H9 (cell line): ENCODE measurements at regions not wholly inside any gene's neighbourhood (a gene's known extent, or its start where the extent isn't known, plus 50 kb on each side); places are given as distances from the start of the nearest gene placed in this dataset.

Experiments
- DNase-seq: peaks from one replicate; pipeline ENCODE4 v3.0.0-alpha.2; 2017
- H2AFZ ChIP-seq: one replicate; pipeline ENCODE4 v1.6.1; 2013; ENCODE audit warnings: mild to moderate bottlenecking, low read length, control low read depth, moderate library complexity
- H2AK5ac ChIP-seq: 2 replicates; pipeline ENCODE4 v1.6.1; 2013; ENCODE audit warnings: low read length, control low read depth, mixed read lengths; ENCODE audit not compliant: insufficient read length
- H2BK120ac ChIP-seq: one replicate; pipeline ENCODE4 v1.6.1; 2013; ENCODE audit warnings: low read depth, mild to moderate bottlenecking, low read length, control low read depth, inconsistent platforms; ENCODE audit not compliant: poor library complexity, severe bottlenecking
- H2BK12ac ChIP-seq: 2 replicates; pipeline ENCODE4 v1.6.1; 2013; ENCODE audit warnings: low read length, control low read depth, mixed read lengths, low read depth; ENCODE audit not compliant: insufficient read length
- H2BK15ac ChIP-seq: 2 replicates; pipeline ENCODE4 v1.6.1; 2013; ENCODE audit warnings: low read depth, low read length, control low read depth
- H2BK20ac ChIP-seq: one replicate; pipeline ENCODE4 v1.6.1; 2013; ENCODE audit warnings: low read depth, mild to moderate bottlenecking, low read length, control low read depth, inconsistent platforms; ENCODE audit not compliant: poor library complexity, severe bottlenecking
- H2BK5ac ChIP-seq: 2 replicates; pipeline ENCODE4 v1.6.1; 2013; ENCODE audit warnings: low read length, control low read depth, mixed read lengths; ENCODE audit not compliant: insufficient read length
- H3K14ac ChIP-seq: 2 replicates; pipeline ENCODE4 v1.6.1; 2013; ENCODE audit warnings: low read length, control low read depth; ENCODE audit not compliant: insufficient read depth
- H3K18ac ChIP-seq: 2 replicates; pipeline ENCODE4 v1.6.1; 2013; ENCODE audit warnings: low read depth, mild to moderate bottlenecking, mixed read lengths, low read length, control low read depth; ENCODE audit not compliant: insufficient read length
- H3K23ac ChIP-seq: 2 replicates; pipeline ENCODE4 v1.6.1; 2013; ENCODE audit warnings: low read length, control low read depth, mixed read lengths, low read depth; ENCODE audit not compliant: insufficient read length
- H3K23me2 ChIP-seq: 2 replicates; pipeline ENCODE4 v1.6.1; 2013; ENCODE audit warnings: low read depth, mild to moderate bottlenecking, mixed read lengths, low read length, control low read depth; ENCODE audit not compliant: insufficient read length, poor library complexity, severe bottlenecking
- H3K27ac ChIP-seq: 2 replicates; pipeline ENCODE4 v1.5.1; 2013; ENCODE audit warnings: low read length, control low read depth, mixed read lengths, low read depth; ENCODE audit not compliant: insufficient read length
- H3K27me3 ChIP-seq: 2 replicates; pipeline ENCODE4 v1.6.1; 2013; ENCODE audit warnings: low read length, control low read depth, inconsistent platforms; ENCODE audit not compliant: insufficient read depth
- H3K4ac ChIP-seq: 2 replicates; pipeline ENCODE4 v1.6.1; 2013; ENCODE audit warnings: low read depth, mild to moderate bottlenecking, control low read depth, inconsistent platforms, low read length, moderate library complexity
- H3K4me1 ChIP-seq: 2 replicates; pipeline ENCODE4 v1.6.1; 2013; ENCODE audit warnings: low read length, control low read depth, inconsistent platforms; ENCODE audit not compliant: insufficient read depth
- H3K4me2 ChIP-seq: 2 replicates; pipeline ENCODE4 v1.6.1; 2013; ENCODE audit warnings: low read length, control low read depth, mixed read lengths; ENCODE audit not compliant: insufficient read length, insufficient read depth
- H3K56ac ChIP-seq: 2 replicates; pipeline ENCODE4 v1.6.1; 2013; ENCODE audit warnings: low read depth, mild to moderate bottlenecking, mixed read lengths, low read length, control low read depth; ENCODE audit not compliant: insufficient read length
- H3K79me1 ChIP-seq: 2 replicates; pipeline ENCODE4 v1.6.1; 2013; ENCODE audit warnings: low read depth, mild to moderate bottlenecking, moderate library complexity, low read length, control low read depth, inconsistent platforms; ENCODE audit not compliant: insufficient read depth, poor library complexity, severe bottlenecking
- H3K79me2 ChIP-seq: 2 replicates; pipeline ENCODE4 v1.6.1; 2013; ENCODE audit warnings: low read length, control low read depth, inconsistent platforms; ENCODE audit not compliant: insufficient read depth
- H3K9ac ChIP-seq: 2 replicates; pipeline ENCODE4 v1.6.1; 2013; ENCODE audit warnings: low read length, control low read depth, mixed read lengths; ENCODE audit not compliant: insufficient read length; ENCODE audit errors: extremely low read depth
- H3K9me3 ChIP-seq: one replicate; pipeline ENCODE4 v1.6.1; 2013; ENCODE audit warnings: low read depth, low read length, inconsistent platforms; ENCODE audit not compliant: control insufficient read depth
- H3T11ph ChIP-seq: one replicate; pipeline ENCODE4 v1.6.1; 2013; ENCODE audit warnings: mild to moderate bottlenecking, low read length, control low read depth, inconsistent platforms
- H4K20me1 ChIP-seq: one replicate; pipeline ENCODE4 v1.6.1; 2013; ENCODE audit not compliant: control insufficient read depth, insufficient read length, insufficient read depth
- H4K5ac ChIP-seq: 2 replicates; pipeline ENCODE4 v1.6.1; 2013; ENCODE audit warnings: low read depth, mild to moderate bottlenecking, mixed read lengths, low read length, control low read depth; ENCODE audit not compliant: insufficient read length
- H4K8ac ChIP-seq: replicated peaks from 2 replicates; pipeline ENCODE4 v1.6.1; 2013; ENCODE audit warnings: low read length, control low read depth, mixed read lengths, low read depth; ENCODE audit not compliant: insufficient read length
- H4K91ac ChIP-seq: 2 replicates; pipeline ENCODE4 v1.6.1; 2013; ENCODE audit warnings: low read depth, mild to moderate bottlenecking, moderate library complexity, mixed read lengths, low read length, control low read depth; ENCODE audit not compliant: insufficient read length
- H3K27ac Mint-ChIP-seq, 3 experiments: 2 replicates in 2 of 3; 3 replicates in 1 of 3; pipeline ENCODE4 v1.8.0; 2020 to 2021; ENCODE audit warnings: mixed read lengths in 3 of 3, mild to moderate bottlenecking in 1 of 3, moderate library complexity in 1 of 3
- H3K27me3 Mint-ChIP-seq: 2 replicates; pipeline ENCODE4 v1.8.0; 2021; ENCODE audit warnings: low read depth, mild to moderate bottlenecking, moderate library complexity, mixed read lengths
- H3K36me3 Mint-ChIP-seq, 3 experiments: 2 replicates in 2 of 3; 3 replicates in 1 of 3; pipeline ENCODE4 v1.8.0; 2020 to 2021; ENCODE audit warnings: low read depth in 3 of 3, mixed read lengths in 3 of 3; ENCODE audit not compliant: insufficient read depth in 1 of 3
- H3K4me1 Mint-ChIP-seq, 2 experiments: 2 replicates each; pipeline ENCODE4 v1.8.0; 2020; ENCODE audit warnings: mixed read lengths in 2 of 2
- H3K4me3 Mint-ChIP-seq, 2 experiments: 2 replicates in 1 of 2; 3 replicates in 1 of 2; pipeline ENCODE4 v1.8.0; 2020 to 2021; ENCODE audit warnings: mild to moderate bottlenecking in 2 of 2, mixed read lengths in 2 of 2, moderate library complexity in 1 of 2
- H3K9me3 Mint-ChIP-seq, 2 experiments: 2 replicates in 1 of 2; 3 replicates in 1 of 2; pipeline ENCODE4 v1.8.0; 2020; ENCODE audit warnings: mild to moderate bottlenecking in 2 of 2, mixed read lengths in 2 of 2, moderate library complexity in 1 of 2
- CTCF ChIP-seq: fragments of 200-600 bp; sonication (generic); conservative IDR thresholded peaks from 3 replicates; pipeline ENCODE4 v1.8.0; 2021; ENCODE audit warnings: antibody characterized with exemption, mild to moderate bottlenecking
- WGBS: extraction: QIAGEN DNeasy Blood & Tissue Kit; methylation state at CpG from one replicate; pipeline ENCODE4 v1.1.7; 2013; ENCODE audit warnings: missing lambda C conversion rate, low lambda C conversion rate, mixed read lengths; ENCODE audit not compliant: insufficient read length; ENCODE audit errors: extremely low coverage; 5-methylcytosine and 5-hydroxymethylcytosine counted together

- H3K9me3 Mint-ChIP-seq: no peaks in the 10 kb centered on the region
- DNase-seq: no peak
- no peaks in the 10 kb centered on the region for H3K9me3 ChIP-seq
Observed at GRCh38 chr10:128675405-128675804, 549.2 kb upstream of the MKI67 start.

More at GRCh38 chr10:128675405-128675804, 549.2 kb upstream of the MKI67 start:
- H3K4me1 ChIP-seq: no peaks in the 10 kb centered on the region; the same call in 1 of the 2 replicates
- H3T11ph ChIP-seq: no peak overlapping the region
- no peak overlapping the region for H3K4ac ChIP-seq
- no peak for TF ChIP-seq CTCF
- no peaks in the 10 kb centered on the region for H3K23me2 ChIP-seq
- no peak overlapping the region for H3K14ac ChIP-seq
- H3K36me3 Mint-ChIP-seq: no peaks in the 10 kb centered on the region; a peak in 1 of 7 replicates
- no peak overlapping the region for H4K91ac ChIP-seq
- no peaks in the 10 kb centered on the region for H3K27me3 ChIP-seq
- H3K79me2 ChIP-seq: no peaks in the 10 kb centered on the region
- no peak overlapping the region for H3K18ac ChIP-seq
- H2BK20ac ChIP-seq: no peak overlapping the region
- H2AFZ ChIP-seq: no peak overlapping the region
- H2BK15ac ChIP-seq: no peak overlapping the region
- no peak overlapping the region for H2BK5ac ChIP-seq
- no peak overlapping the region for H3K9ac ChIP-seq
- no peak overlapping the region for H4K8ac ChIP-seq
- WGBS: no CpG with 5 or more reads among the region's 6 CpGs
- no peak overlapping the region for H3K27ac Mint-ChIP-seq
- H3K56ac ChIP-seq: no peak overlapping the region
- H3K4me1 Mint-ChIP-seq: peaks cover 11% of the 10 kb centered on the region in 2 experiments
- H3K4me3 Mint-ChIP-seq: no peak overlapping the region
- no peaks in the 10 kb centered on the region for H3K79me1 ChIP-seq
- no peaks in the 10 kb centered on the region for H4K20me1 ChIP-seq
- H4K5ac ChIP-seq: no peak overlapping the region
- H3K27ac ChIP-seq: no peak overlapping the region
- no peak overlapping the region for H2AK5ac ChIP-seq
- no peak overlapping the region for H3K4me2 ChIP-seq
- no peak overlapping the region for H3K23ac ChIP-seq
- H2BK12ac ChIP-seq: no peak overlapping the region
- no peaks in the 10 kb centered on the region; the same call in 1 of the 2 replicates for H3K27me3 Mint-ChIP-seq
- no peak overlapping the region for H2BK120ac ChIP-seq
